Left lung (tissue), 4 donors: ENCODE measurements at regions not wholly inside any gene's neighbourhood (a gene's known extent, or its start where the extent isn't known, plus 50 kb on each side); places are given as distances from the start of the nearest gene placed in this dataset.

ENCODE experiments used
- ATAC-seq: fragments of 200-7000 bp; cut with Tn5 transposase; one replicate; pipeline ENCODE4 v1.9.1; 2020; ENCODE audit warnings: moderate library complexity
- DNase-seq, 4 donors: peaks; one replicate each; pipeline ENCODE4 v3.0.0-alpha.2; 2013 to 2020
- H3K27ac ChIP-seq, 2 donors: fragments of 200-600 bp; sonication (generic) in 1 of 2; one replicate each; pipeline versions ENCODE4 v1.5.0 to v1.8.0; 2020 to 2021
- H3K27me3 ChIP-seq, 2 donors: fragments of 200-600 bp; sonication (generic) in 1 of 2; one replicate each; pipeline versions ENCODE4 v1.5.0 to v1.8.0; 2020 to 2021
- H3K36me3 ChIP-seq, 2 donors: fragments of 200-600 bp; sonication (generic) in 1 of 2; one replicate each; pipeline versions ENCODE4 v1.5.0 to v1.8.0; 2020 to 2021
- H3K4me1 ChIP-seq, 2 donors: fragments of 200-600 bp; one replicate each; pipeline ENCODE4 v1.8.0; 2021
- H3K4me3 ChIP-seq, 2 donors: fragments of 200-600 bp; sonication (generic) in 1 of 2; one replicate each; pipeline versions ENCODE4 v1.5.0 to v1.8.0; 2020 to 2021; ENCODE audit warnings: mild to moderate bottlenecking in 1 of 2
- H3K9me3 ChIP-seq, 2 donors: fragments of 200-600 bp; sonication (generic) in 1 of 2; one replicate each; pipeline versions ENCODE4 v1.5.0 to v1.8.0; 2020 to 2021
- intact Hi-C, 2 donors: fragments of 100-400 bp; cut with DNase I; formaldehyde crosslinking; loops; one replicate each; pipeline versions ENCODE4 v1.11.2 to v1.14.2; 2022
- TF ChIP-seq, protein P1 (sequence below), 2 donors: fragments of 200-600 bp; sonication (generic) in 1 of 2; IDR thresholded peaks; one replicate each; pipeline versions ENCODE4 v1.5.0 to v1.8.0; 2021; ENCODE audit warnings: antibody characterized with exemption in 2 of 2
- donor health status: DM: no; HTN: yes; CAD: no.
- donor health status: DM: no; HTN: no; CAD: no.

DNA sequence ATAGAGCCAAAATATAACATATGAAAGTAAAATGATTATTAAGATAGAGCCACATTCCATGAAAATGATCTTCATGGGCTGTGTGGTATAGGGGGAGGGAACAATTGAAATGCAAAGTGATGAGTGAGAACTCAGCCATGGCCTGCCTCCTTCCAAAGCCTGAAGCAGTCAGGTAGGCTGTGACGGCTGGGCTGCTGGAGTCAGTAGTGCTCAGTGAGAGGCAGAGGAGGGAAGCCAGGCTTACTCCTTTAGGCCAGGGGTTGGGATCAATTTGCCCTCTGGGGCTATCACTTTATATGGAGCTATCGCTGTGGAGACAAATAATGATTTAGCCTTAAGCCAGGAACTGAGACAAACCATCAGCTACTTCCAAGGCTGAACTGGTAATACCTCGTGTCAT, 654.9 kb downstream of the FGF9 start:
- no peaks in the 10 kb centered on the region for H3K4me1 ChIP-seq
- DNase-seq (no peak), ATAC-seq (no peak)
- H3K27me3 ChIP-seq = peaks cover 0 to 3% of the 10 kb centered on the region in 2 donors
- H3K27ac ChIP-seq = no peak overlapping the region
- H3K9me3 ChIP-seq = no peaks in the 10 kb centered on the region
- intact Hi-C loops = no loop called here
- no peaks in the 10 kb centered on the region for H3K36me3 ChIP-seq
- TF ChIP-seq, protein P1, sequence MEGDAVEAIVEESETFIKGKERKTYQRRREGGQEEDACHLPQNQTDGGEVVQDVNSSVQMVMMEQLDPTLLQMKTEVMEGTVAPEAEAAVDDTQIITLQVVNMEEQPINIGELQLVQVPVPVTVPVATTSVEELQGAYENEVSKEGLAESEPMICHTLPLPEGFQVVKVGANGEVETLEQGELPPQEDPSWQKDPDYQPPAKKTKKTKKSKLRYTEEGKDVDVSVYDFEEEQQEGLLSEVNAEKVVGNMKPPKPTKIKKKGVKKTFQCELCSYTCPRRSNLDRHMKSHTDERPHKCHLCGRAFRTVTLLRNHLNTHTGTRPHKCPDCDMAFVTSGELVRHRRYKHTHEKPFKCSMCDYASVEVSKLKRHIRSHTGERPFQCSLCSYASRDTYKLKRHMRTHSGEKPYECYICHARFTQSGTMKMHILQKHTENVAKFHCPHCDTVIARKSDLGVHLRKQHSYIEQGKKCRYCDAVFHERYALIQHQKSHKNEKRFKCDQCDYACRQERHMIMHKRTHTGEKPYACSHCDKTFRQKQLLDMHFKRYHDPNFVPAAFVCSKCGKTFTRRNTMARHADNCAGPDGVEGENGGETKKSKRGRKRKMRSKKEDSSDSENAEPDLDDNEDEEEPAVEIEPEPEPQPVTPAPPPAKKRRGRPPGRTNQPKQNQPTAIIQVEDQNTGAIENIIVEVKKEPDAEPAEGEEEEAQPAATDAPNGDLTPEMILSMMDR (IDR thresholded peaks at IDR 0.05) = no peak
- no peak overlapping the region for H3K4me3 ChIP-seq

DNA sequence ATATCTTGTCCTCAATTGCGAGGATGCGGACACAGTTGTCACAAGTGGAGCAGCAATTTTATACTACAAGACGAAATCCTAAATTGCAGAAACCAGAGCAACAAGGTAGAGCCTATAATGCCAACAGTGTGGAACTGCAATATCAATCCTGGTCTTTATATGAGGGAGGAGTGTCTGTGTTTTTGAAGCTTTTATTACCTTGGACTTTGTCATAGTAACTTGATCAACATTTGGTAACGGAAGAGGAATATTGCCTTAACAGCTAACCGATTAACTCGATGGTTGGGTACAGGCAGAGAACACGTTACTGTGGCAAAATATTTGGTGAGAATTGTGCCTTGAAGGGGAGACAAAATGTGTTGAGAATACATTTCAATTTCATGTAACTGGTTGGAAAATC, 661.5 kb downstream of the FGF9 start:
- TF ChIP-seq, protein P1 (IDR thresholded peaks at IDR 0.05) = no peak
- no peak overlapping the region for H3K27ac ChIP-seq
- DNase-seq (no peak), ATAC-seq (no peak)
- H3K4me1 ChIP-seq = no peaks in the 10 kb centered on the region
- H3K4me3 ChIP-seq = no peak overlapping the region
- intact Hi-C loops = no loop called here
- peaks cover 0 to 10% of the 10 kb centered on the region in 2 donors for H3K9me3 ChIP-seq
- no peaks in the 10 kb centered on the region for H3K27me3 ChIP-seq
- H3K36me3 ChIP-seq = no peaks in the 10 kb centered on the region

DNA sequence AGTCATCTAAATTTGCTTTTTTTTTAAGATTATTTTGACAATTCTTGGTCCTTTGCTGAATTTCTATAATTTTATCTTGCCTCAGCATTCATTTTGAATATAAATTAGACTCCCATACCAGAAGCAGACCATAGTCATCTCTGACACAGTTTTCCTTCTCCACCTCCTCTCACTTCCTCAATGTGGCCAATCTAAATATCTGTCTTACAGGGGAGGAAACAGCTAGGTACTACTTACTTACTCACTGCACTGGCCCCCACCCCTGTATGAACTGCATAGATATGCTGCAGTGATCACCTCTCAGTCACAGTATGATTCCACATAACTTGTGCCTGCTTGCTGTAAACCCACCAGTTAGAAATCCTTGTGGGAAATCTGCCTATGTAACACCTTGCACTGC, 665.6 kb downstream of the FGF9 start:
- ATAC-seq = no peak
- no peaks in the 10 kb centered on the region for H3K27me3 ChIP-seq
- no peaks in the 10 kb centered on the region for H3K36me3 ChIP-seq
- no peak overlapping the region for H3K4me3 ChIP-seq
- no peaks in the 10 kb centered on the region for H3K4me1 ChIP-seq
- TF ChIP-seq, protein P1 (IDR thresholded peaks at IDR 0.05) = no peak
- intact Hi-C loops = no loop called here
- H3K27ac ChIP-seq = no peak overlapping the region
- DNase-seq = no peak
- H3K9me3 ChIP-seq = peaks cover 0 to 23% of the 10 kb centered on the region in 2 donors

DNA sequence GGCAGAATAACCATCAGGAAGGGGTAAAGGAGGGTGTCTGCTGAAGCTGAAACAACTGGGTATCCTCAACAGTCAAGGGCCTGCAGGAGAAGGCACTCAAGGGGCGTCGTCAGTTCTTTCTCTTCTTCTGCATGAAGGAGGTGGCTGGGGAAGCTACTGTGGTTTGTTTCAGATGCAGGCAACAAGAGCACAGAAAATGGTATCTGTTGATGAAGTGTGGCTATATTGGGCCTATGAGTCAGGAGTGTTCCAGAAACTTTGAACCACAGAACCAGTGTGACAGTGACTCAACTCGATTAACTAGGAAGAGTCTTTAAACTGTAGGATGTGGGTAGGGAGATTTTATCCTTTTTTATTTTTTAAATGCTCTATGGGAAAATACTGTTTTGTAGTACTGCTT, 686.3 kb downstream of the FGF9 start:
- TF ChIP-seq, protein P1 (IDR thresholded peaks at IDR 0.05) = no peak
- DNase-seq (no peak), ATAC-seq (no peak)
- H3K27ac ChIP-seq = no peak overlapping the region
- H3K9me3 ChIP-seq = peaks cover 0 to 4% of the 10 kb centered on the region in 2 donors
- intact Hi-C loops = no loop called here
- no peak overlapping the region for H3K4me3 ChIP-seq
- H3K27me3 ChIP-seq = no peaks in the 10 kb centered on the region
- no peaks in the 10 kb centered on the region for H3K36me3 ChIP-seq
- no peaks in the 10 kb centered on the region for H3K4me1 ChIP-seq

DNA sequence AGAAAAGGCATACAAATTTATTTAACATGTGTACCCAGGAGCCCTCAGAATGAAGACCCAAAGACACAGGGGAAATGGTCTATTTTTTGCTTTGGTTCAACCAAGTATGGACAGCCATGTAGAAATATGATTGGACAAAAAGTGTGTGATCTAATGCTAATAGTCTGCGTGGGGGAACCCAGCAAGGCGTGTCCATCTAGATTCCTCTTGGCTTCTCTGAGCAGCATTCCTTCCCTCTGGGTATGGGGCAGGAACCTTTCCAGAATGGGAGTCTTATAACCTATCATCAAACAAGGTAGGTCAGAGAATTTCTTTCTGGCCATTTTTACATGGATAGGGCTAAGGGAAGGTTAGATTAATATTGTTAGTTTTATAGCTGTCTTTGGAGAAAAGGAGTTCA, 698.2 kb downstream of the FGF9 start:
- Histone ChIP-seq H3K9me3 (peaks cover 0 to 49% of the 10 kb centered on the region in 2 donors), H3K36me3 (no peaks in the 10 kb centered on the region), H3K27ac (no peak overlapping the region), H3K4me3 (no peak overlapping the region), H3K4me1 (no peaks in the 10 kb centered on the region), H3K27me3 (no peaks in the 10 kb centered on the region)
- intact Hi-C loops = no loop called here
- ATAC-seq (no peak), DNase-seq (no peak)
- TF ChIP-seq, protein P1 (IDR thresholded peaks at IDR 0.05) = no peak
